Hepatocyte (in vitro differentiated cells): ENCODE measurements at regions not wholly inside any gene's neighbourhood (a gene's known extent, or its start where the extent isn't known, plus 50 kb on each side); places are given as distances from the start of the nearest gene placed in this dataset.

Experiments
- DNase-seq: peaks from one replicate; pipeline ENCODE4 v3.0.0-alpha.2; 2016; ENCODE audit warnings: low spot score
- H2AFZ ChIP-seq: fragments of 200-600 bp; sonication (generic); 2 replicates; pipeline ENCODE4 v1.6.0; 2016; ENCODE audit warnings: antibody characterized with exemption, mild to moderate bottlenecking
- H3K27ac ChIP-seq: fragments of 200-600 bp; sonication (generic); 2 replicates; pipeline ENCODE4 v1.5.1; 2016; ENCODE audit warnings: mild to moderate bottlenecking
- H3K27me3 ChIP-seq: fragments of 200-600 bp; sonication (generic); 2 replicates; pipeline ENCODE4 v1.6.1; 2016
- H3K36me3 ChIP-seq: fragments of 200-600 bp; sonication (generic); replicated peaks from 2 replicates; pipeline ENCODE4 v1.5.1; 2016; ENCODE audit warnings: low read depth; ENCODE audit not compliant: insufficient read depth
- H3K4me1 ChIP-seq: fragments of 200-600 bp; sonication (generic); 2 replicates; pipeline ENCODE4 v1.5.1; 2016; ENCODE audit warnings: mild to moderate bottlenecking, moderate library complexity; ENCODE audit not compliant: insufficient read depth
- H3K4me2 ChIP-seq: fragments of 200-600 bp; sonication (generic); 2 replicates; pipeline ENCODE4 v1.6.0; 2016
- H3K4me3 ChIP-seq: fragments of 200-600 bp; sonication (generic); 2 replicates; pipeline ENCODE4 v1.5.1; 2016; ENCODE audit warnings: mild to moderate bottlenecking
- H3K79me2 ChIP-seq: fragments of 200-600 bp; sonication (generic); 2 replicates; pipeline ENCODE4 v1.6.0; 2017; ENCODE audit warnings: mild to moderate bottlenecking
- H3K9me2 ChIP-seq: fragments of 200-600 bp; sonication (generic); replicated peaks from 2 replicates; pipeline ENCODE4 v1.6.0; 2017; ENCODE audit warnings: mild to moderate bottlenecking; ENCODE audit not compliant: insufficient read depth
- H3K9me3 ChIP-seq: fragments of 200-600 bp; sonication (generic); 2 replicates; pipeline ENCODE4 v1.5.1; 2016; ENCODE audit warnings: low read depth, mild to moderate bottlenecking
- H4K20me1 ChIP-seq: fragments of 200-600 bp; sonication (generic); 2 replicates; pipeline ENCODE4 v1.6.0; 2016; ENCODE audit warnings: mild to moderate bottlenecking; ENCODE audit not compliant: insufficient read depth, poor library complexity, severe bottlenecking
- EZH2 ChIP-seq: fragments of 200-600 bp; sonication (generic); IDR thresholded peaks from 2 replicates; pipeline ENCODE4 v1.6.1; 2016; ENCODE audit warnings: antibody characterized with exemption, mild to moderate bottlenecking, borderline replicate concordance
- EZH2phosphoT487 ChIP-seq: fragments of 200-600 bp; sonication (generic); IDR thresholded peaks from one replicate; pipeline ENCODE4 v1.6.1; 2018; ENCODE audit warnings: antibody characterized with exemption, mild to moderate bottlenecking, low read depth, moderate library complexity; ENCODE audit not compliant: unreplicated experiment, severe bottlenecking
- WGBS: methylation state at CpG from one replicate; pipeline ENCODE4 v1.1.6; 2016; ENCODE audit warnings: low lambda C conversion rate; ENCODE audit errors: missing lambda C conversion rate; 5-methylcytosine and 5-hydroxymethylcytosine counted together
- TF ChIP-seq, protein P1 (sequence below): fragments of 200-600 bp; sonication (generic); IDR thresholded peaks from 2 replicates; pipeline ENCODE4 v1.5.1; 2016; ENCODE audit warnings: antibody characterized with exemption, mild to moderate bottlenecking; ENCODE audit not compliant: poor library complexity

DNA sequence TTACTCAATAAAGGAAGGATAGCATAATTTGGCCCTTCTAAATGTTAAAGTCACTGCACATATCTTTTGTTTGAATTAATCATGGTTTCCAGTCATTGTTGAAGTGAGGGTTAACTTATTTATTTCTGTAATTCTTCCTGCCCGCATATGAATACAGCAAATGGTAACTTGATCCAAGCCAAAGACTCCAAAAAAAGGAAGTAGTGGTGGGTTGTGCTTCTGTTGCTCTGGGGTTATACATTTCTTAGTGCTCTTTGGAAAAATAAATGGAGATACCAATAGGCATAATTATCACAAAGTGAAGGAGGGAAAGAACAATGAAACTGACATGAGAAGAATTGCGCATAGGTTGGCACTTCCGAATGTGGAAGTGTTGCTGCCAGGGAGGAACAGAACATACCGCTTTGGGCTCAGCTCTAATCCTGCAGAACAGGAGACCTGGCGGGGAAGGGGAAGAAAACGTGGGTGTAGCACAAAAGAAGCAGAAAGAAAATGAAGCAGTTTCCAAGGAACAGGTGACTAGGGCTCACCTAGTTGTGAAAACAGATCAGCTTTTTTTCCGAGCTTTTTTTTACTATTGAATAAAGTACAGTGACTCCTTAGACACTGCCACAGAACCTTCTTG is 69.7 kb upstream of the TAF11L2 start:
- no peaks in the 10 kb centered on the region for H3K79me2 ChIP-seq
- 82% methylated on average over 7 of the region's 7 CpGs for WGBS
- H3K9me2 ChIP-seq, result no peaks in the 10 kb centered on the region
- no peaks in the 10 kb centered on the region for H3K27me3 ChIP-seq
- no peak overlapping the region for H3K4me2 ChIP-seq
- H3K9me3 ChIP-seq, result no peaks in the 10 kb centered on the region
- no peaks in the 10 kb centered on the region for H3K36me3 ChIP-seq
- H3K4me1 ChIP-seq, result no peaks in the 10 kb centered on the region
- H4K20me1 ChIP-seq, result no peaks in the 10 kb centered on the region
- TF ChIP-seq, protein P1, sequence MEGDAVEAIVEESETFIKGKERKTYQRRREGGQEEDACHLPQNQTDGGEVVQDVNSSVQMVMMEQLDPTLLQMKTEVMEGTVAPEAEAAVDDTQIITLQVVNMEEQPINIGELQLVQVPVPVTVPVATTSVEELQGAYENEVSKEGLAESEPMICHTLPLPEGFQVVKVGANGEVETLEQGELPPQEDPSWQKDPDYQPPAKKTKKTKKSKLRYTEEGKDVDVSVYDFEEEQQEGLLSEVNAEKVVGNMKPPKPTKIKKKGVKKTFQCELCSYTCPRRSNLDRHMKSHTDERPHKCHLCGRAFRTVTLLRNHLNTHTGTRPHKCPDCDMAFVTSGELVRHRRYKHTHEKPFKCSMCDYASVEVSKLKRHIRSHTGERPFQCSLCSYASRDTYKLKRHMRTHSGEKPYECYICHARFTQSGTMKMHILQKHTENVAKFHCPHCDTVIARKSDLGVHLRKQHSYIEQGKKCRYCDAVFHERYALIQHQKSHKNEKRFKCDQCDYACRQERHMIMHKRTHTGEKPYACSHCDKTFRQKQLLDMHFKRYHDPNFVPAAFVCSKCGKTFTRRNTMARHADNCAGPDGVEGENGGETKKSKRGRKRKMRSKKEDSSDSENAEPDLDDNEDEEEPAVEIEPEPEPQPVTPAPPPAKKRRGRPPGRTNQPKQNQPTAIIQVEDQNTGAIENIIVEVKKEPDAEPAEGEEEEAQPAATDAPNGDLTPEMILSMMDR, result no peak
- TF ChIP-seq EZH2phosphoT487 (no peak), EZH2 (no peak)
- H2AFZ ChIP-seq, result no peak overlapping the region
- H3K4me3 ChIP-seq, result no peak overlapping the region
- H3K27ac ChIP-seq, result no peak overlapping the region
- no peak for DNase-seq

DNA sequence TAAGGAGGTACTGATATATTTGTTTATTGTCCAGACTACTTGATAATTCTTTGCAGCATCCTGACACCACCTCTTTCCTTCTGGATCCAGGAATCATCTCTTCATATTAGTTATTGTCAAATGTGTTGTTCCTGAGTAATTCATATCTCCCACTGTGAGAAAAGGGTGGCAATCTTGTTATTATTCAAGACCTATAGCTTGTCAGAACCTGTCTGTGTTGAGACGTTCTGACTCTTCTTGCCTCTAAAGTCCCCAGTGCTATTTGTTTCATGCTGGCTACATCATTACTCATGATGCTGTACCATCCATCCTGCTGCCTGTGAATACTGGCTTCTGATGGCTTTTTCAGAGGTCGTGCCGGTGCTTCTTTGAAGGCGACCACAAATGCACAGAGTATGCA is 68.7 kb upstream of the TAF11L2 start:
- no peak overlapping the region for H3K4me2 ChIP-seq
- no peaks in the 10 kb centered on the region for H3K9me2 ChIP-seq
- H3K9me3 ChIP-seq, result no peaks in the 10 kb centered on the region
- H3K4me1 ChIP-seq, result no peaks in the 10 kb centered on the region
- H3K79me2 ChIP-seq, result no peaks in the 10 kb centered on the region
- 81% methylated on average over 4 of the region's 4 CpGs for WGBS
- TF ChIP-seq EZH2phosphoT487 (no peak), EZH2 (no peak)
- TF ChIP-seq, protein P1, result no peak
- no peaks in the 10 kb centered on the region for H3K27me3 ChIP-seq
- no peaks in the 10 kb centered on the region for H3K36me3 ChIP-seq
- H3K27ac ChIP-seq, result no peak overlapping the region
- no peak overlapping the region for H2AFZ ChIP-seq
- DNase-seq, result no peak
- H3K4me3 ChIP-seq, result no peak overlapping the region
- H4K20me1 ChIP-seq, result no peaks in the 10 kb centered on the region

DNA sequence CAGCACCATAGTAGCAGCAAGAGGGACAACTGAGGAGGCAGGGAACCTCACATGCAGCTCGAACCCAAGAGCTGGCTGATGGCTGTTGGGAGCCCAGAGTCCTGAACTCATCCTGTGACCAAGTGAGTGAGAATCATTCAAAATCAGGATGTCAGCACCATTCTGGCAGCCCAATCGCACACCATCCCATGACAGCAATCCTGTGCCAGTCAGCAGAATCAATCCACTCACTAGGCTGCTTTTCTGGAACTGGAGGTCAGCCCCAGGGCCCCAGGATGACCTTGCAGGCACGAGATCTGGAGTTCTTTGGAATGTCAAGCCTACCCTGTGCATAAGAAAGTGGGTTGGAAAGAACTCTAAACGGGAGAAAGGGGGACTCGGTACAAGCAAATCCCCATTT is 67.8 kb upstream of the TAF11L2 start:
- H3K9me3 ChIP-seq, result no peaks in the 10 kb centered on the region
- no peaks in the 10 kb centered on the region for H3K36me3 ChIP-seq
- no peak for DNase-seq
- no peak for TF ChIP-seq EZH2phosphoT487
- TF ChIP-seq EZH2, result no peak
- TF ChIP-seq, protein P1, result no peak
- H3K27ac ChIP-seq, result no peak overlapping the region
- H2AFZ ChIP-seq, result no peak overlapping the region
- H3K79me2 ChIP-seq, result no peaks in the 10 kb centered on the region
- H3K4me3 ChIP-seq, result no peak overlapping the region
- H4K20me1 ChIP-seq, result no peaks in the 10 kb centered on the region
- no peak overlapping the region for H3K4me2 ChIP-seq
- 78% methylated on average over 5 of the region's 5 CpGs for WGBS
- H3K9me2 ChIP-seq, result no peaks in the 10 kb centered on the region
- H3K27me3 ChIP-seq, result no peaks in the 10 kb centered on the region
- no peaks in the 10 kb centered on the region for H3K4me1 ChIP-seq
